ENCODE measurements at regions not wholly inside any gene's neighbourhood (a gene's known extent, or its start where the extent isn't known, plus 50 kb on each side); places are given as distances from the start of the nearest gene placed in this dataset.
A peak's percentile ranks its signal among the peaks of the same experiment; 100 is the strongest.

DNA sequence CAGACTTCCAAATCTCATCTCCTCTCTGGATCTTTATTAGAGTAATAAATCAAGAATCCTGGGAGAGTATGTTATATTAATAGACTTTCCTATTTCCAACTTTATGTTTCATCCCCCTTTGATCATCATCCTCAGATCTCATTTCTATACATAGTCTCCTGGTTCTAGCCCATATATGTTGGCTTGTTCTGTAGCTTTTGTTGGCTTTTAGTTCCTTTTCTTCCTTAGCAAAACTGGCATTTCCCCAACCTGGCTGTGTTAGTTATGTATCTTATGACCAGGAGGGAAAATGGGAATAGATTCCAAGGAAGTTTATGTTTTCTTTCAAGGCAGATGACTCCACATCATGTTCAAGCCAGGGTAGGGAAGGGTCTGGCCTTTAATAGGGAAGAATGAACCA, 2464.5 kb downstream of the PCDH9 start:
- DNase-seq (ENCODE audit: low read depth) = no peak
- H3K4me3 ChIP-seq (ENCODE audit: low read length) = no peak overlapping the region
- TF ChIP-seq CTCF (IDR thresholded peaks at IDR 0.05; ENCODE audit: insufficient read depth, low read depth, low read length, missing control alignments) = no peak

DNA sequence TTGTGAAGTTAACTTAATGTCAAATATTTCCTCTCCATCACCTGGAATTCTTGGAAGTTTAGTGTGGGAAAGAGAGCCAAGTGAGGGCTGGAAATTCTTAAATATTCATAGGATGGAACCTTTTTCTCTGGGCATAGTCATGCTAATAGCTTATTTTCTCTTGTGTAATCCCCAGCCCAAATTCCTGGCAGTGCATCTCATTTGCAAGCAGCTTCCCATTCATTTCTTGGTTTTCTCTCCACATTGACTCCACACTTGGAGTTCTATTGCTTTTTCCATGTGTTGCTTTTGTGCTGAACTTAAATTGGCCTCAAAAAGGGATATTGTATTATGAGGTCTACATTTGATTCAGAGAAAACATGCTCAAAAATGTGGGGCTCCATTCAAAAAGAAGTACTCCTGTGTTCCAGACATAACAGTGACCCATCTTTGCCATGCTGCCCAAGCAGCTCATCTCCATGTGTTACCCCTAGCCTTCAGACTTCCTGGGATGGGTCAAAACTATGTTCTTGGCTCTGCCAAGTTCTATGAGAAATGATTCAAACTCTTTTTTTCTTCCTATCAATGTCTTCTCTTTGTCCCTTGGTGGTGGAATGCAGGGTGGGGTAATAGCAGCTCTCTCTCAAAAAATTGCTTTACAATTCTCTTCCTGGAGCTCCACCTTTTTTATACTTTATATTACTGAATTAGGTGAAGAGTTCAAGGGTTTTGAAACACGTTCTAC, 2471.5 kb downstream of the PCDH9 start:
- peak; percentile 3 for DNase-seq (ENCODE audit: low read depth)
- H3K4me3 ChIP-seq (ENCODE audit: low read length) = no peak overlapping the region
- TF ChIP-seq CTCF (IDR thresholded peaks at IDR 0.05; ENCODE audit: insufficient read depth, low read depth, low read length, missing control alignments) = no peak

DNA sequence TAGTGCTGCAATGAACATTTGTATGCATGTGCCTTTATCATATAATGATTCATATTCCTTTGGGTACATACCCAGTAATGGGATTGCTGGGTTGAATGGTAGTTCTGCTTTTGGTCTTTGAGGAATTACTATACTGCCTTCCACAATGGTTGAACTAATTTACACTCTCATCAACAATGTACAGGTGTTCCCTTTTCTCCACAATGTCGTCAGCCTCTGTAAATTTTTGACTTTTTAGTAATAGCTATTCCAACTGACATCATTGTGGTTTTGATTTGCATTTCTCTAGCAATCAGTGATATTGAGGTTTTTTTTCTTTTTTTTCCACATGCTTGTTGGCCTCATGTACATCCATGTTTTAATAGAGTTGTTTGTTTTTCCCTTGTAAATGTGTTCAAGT, 2473.5 kb downstream of the PCDH9 start:
- no peak for TF ChIP-seq CTCF (IDR thresholded peaks at IDR 0.05; ENCODE audit: insufficient read depth, low read depth, low read length, missing control alignments)
- no peak overlapping the region for H3K4me3 ChIP-seq (ENCODE audit: low read length)
- DNase-seq (ENCODE audit: low read depth) = no peak

GRCh38 chr13:64755961-64756360, 2474.2 kb downstream of the PCDH9 start:
- peak; percentile 60 for DNase-seq (ENCODE audit: low read depth)
- no peak for TF ChIP-seq CTCF (IDR thresholded peaks at IDR 0.05; ENCODE audit: insufficient read depth, low read depth, low read length, missing control alignments)
- no peak overlapping the region for H3K4me3 ChIP-seq (ENCODE audit: low read length)

DNA sequence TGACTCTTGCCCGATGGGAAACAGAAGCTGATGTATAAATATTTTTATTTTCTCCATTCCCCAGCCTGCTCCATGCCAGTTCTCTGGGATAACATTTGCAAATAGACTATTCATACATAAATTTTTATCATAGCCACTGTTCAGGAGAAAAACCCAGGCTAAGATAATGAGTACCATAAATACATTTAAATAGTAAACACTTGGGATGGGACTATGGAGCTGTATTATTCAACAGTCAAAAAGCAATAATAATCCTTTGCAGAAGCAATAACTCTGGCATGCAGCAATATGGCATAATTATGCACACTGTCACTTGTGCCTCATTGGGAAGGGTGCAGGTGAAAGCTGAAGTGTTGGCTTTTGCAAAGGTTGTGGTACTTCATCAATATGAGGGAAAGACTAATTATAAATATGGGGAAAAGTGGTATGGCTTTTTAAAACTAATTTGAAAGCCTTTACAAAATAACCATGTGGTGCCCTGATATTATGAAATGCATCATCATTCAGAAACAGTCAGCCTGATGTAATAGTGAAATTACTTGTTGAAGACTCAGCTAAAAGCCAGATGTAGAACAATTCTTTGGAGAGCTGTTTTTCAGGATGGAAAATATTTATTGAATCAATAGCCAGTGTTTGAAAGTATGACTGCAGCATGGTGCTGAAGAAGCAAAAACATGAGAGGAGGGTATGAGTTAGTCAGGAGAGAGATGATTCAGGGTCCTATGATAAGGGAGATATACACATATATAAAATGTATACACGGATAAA, 2476.7 kb downstream of the PCDH9 start:
- peak; percentile 34 for DNase-seq (ENCODE audit: low read depth)
- TF ChIP-seq CTCF (IDR thresholded peaks at IDR 0.05; ENCODE audit: insufficient read depth, low read depth, low read length, missing control alignments) = no peak
- H3K4me3 ChIP-seq (ENCODE audit: low read length) = no peak overlapping the region

DNA sequence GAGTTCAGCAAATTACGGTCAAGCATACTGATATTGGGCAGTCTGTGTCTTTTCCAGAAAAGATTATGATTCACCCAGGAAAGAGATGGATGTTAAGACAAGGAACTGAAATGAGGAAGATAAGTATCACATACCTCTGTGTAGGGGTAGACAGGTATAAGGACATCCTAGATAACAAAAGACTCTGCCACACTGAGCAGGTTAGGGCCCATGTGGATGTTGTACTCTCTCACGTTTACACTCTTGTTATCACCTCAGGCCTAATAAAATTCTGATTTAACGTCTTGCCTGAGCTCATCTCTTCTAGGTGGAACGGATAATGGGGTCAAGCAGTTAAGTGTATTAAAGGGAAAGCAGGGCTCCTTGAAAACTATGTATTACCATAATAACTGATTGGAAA, 2480.8 kb downstream of the PCDH9 start:
- no peak for DNase-seq (ENCODE audit: low read depth)
- TF ChIP-seq CTCF (IDR thresholded peaks at IDR 0.05; ENCODE audit: insufficient read depth, low read depth, low read length, missing control alignments) = no peak
- H3K4me3 ChIP-seq (ENCODE audit: low read length) = no peak overlapping the region

Measured in epithelial cell of esophagus (primary cell).